Effector memory CD8-positive, alpha-beta T cell (primary cell): ENCODE measurements at regions not wholly inside any gene's neighbourhood (a gene's known extent, or its start where the extent isn't known, plus 50 kb on each side); places are given as distances from the start of the nearest gene placed in this dataset.
"Not testable (repeated sequence)": the region's sequence is repeated elsewhere in the genome, so short reads cannot be mapped to it uniquely, and the experiment has no call there.

Experiments
- ATAC-seq: fragments of 150-1000 bp; cut with Tn5 transposase; replicated peaks from 2 replicates; pipeline ENCODE4 v1.10.0; 2021; ENCODE audit warnings: mild to moderate bottlenecking, moderate library complexity
- DNase-seq, 3 experiments: peaks; one replicate each; pipeline ENCODE4 v3.0.0; 2021
- H3K27ac Mint-ChIP-seq, 2 donors: one replicate each; pipeline ENCODE4 v1.8.0; 2022; ENCODE audit warnings: mild to moderate bottlenecking in 2 of 2, mixed read lengths in 2 of 2, moderate library complexity in 2 of 2
- H3K27me3 Mint-ChIP-seq, 2 donors: one replicate each; pipeline ENCODE4 v1.8.0; 2022; ENCODE audit warnings: mixed read lengths in 2 of 2
- H3K36me3 Mint-ChIP-seq: one replicate; pipeline ENCODE4 v1.8.0; 2022; ENCODE audit warnings: mild to moderate bottlenecking, moderate library complexity, mixed read lengths; ENCODE audit not compliant: insufficient read depth
- H3K4me1 Mint-ChIP-seq, 2 donors: one replicate each; pipeline ENCODE4 v1.8.0; 2022; ENCODE audit warnings: low read depth in 2 of 2, mixed read lengths in 2 of 2
- H3K4me3 Mint-ChIP-seq, 2 donors: one replicate each; pipeline ENCODE4 v1.8.0; 2022; ENCODE audit warnings: mild to moderate bottlenecking in 2 of 2, mixed read lengths in 2 of 2, moderate library complexity in 2 of 2
- H3K9me3 Mint-ChIP-seq, 2 donors: one replicate each; pipeline ENCODE4 v1.8.0; 2022; ENCODE audit warnings: mixed read lengths in 2 of 2

GRCh38 chr3:159250961-159251360 lies 449.1 kb downstream of the MFSD1 start:
- no peak for ATAC-seq
- no peaks in the 10 kb centered on the region for H3K36me3 Mint-ChIP-seq
- H3K27me3 Mint-ChIP-seq: no peaks in the 10 kb centered on the region
- H3K27ac Mint-ChIP-seq: no peak overlapping the region
- DNase-seq: no peak
- H3K4me1 Mint-ChIP-seq: no peaks in the 10 kb centered on the region
- peaks cover 12 to 16% of the 10 kb centered on the region in 2 donors for H3K9me3 Mint-ChIP-seq
- H3K4me3 Mint-ChIP-seq: no peak overlapping the region

- ATAC-seq: no peak
- no peak overlapping the region for H3K4me3 Mint-ChIP-seq
- peaks cover 12 to 16% of the 10 kb centered on the region in 2 donors for H3K9me3 Mint-ChIP-seq
- H3K4me1 Mint-ChIP-seq: no peaks in the 10 kb centered on the region
- DNase-seq: no peak
- no peaks in the 10 kb centered on the region for H3K36me3 Mint-ChIP-seq
- H3K27me3 Mint-ChIP-seq: no peaks in the 10 kb centered on the region
- no peak overlapping the region for H3K27ac Mint-ChIP-seq
These were observed 450.4 kb downstream of the MFSD1 start for GRCh38 chr3:159252274-159252673.

GRCh38 chr3:159252772-159253384 lies 451.0 kb downstream of the MFSD1 start:
- H3K9me3 Mint-ChIP-seq: peaks cover 8 to 16% of the 10 kb centered on the region in 2 donors
- no peaks in the 10 kb centered on the region for H3K27me3 Mint-ChIP-seq
- no peaks in the 10 kb centered on the region for H3K36me3 Mint-ChIP-seq
- DNase-seq (no peak), ATAC-seq (no peak)
- H3K4me3 Mint-ChIP-seq: no peak overlapping the region
- no peaks in the 10 kb centered on the region for H3K4me1 Mint-ChIP-seq
- H3K27ac Mint-ChIP-seq: no peak overlapping the region

- Mint-ChIP-seq H3K4me1 (no peaks in the 10 kb centered on the region), H3K27ac (no peak overlapping the region), H3K4me3 (no peak overlapping the region), H3K36me3 (no peaks in the 10 kb centered on the region), H3K27me3 (peaks cover 0 to 5% of the 10 kb centered on the region in 2 donors), H3K9me3 (peaks cover 8 to 16% of the 10 kb centered on the region in 2 donors)
- no peak for DNase-seq
- ATAC-seq: no peak
These were observed 452.0 kb downstream of the MFSD1 start for GRCh38 chr3:159253860-159254259.

- Mint-ChIP-seq H3K4me3 (no peak overlapping the region), H3K27me3 (peaks cover 0 to 11% of the 10 kb centered on the region in 2 donors), H3K27ac (no peak overlapping the region), H3K9me3 (peaks cover 6% of the 10 kb centered on the region in 2 donors), H3K36me3 (no peaks in the 10 kb centered on the region), H3K4me1 (no peaks in the 10 kb centered on the region)
- DNase-seq: no peak
- ATAC-seq: no peak
These were observed 456.1 kb downstream of the MFSD1 start for GRCh38 chr3:159257954-159258353.

- no peak for DNase-seq
- Mint-ChIP-seq H3K9me3 (peaks cover 0 to 3% of the 10 kb centered on the region in 2 donors), H3K4me3 (no peak overlapping the region), H3K36me3 (no peaks in the 10 kb centered on the region), H3K4me1 (no peaks in the 10 kb centered on the region), H3K27me3 (peaks cover 0 to 11% of the 10 kb centered on the region in 2 donors), H3K27ac (no peak overlapping the region)
- ATAC-seq: no peak
These were observed 457.1 kb downstream of the MFSD1 start for GRCh38 chr3:159258934-159259333.

- H3K9me3 Mint-ChIP-seq: no peaks in the 10 kb centered on the region
- DNase-seq (peak in 1 of 3 experiments; percentile 7), ATAC-seq (no peak)
- H3K4me3 Mint-ChIP-seq: no peak overlapping the region
- H3K27me3 Mint-ChIP-seq: peaks cover 0 to 11% of the 10 kb centered on the region in 2 donors
- no peak overlapping the region for H3K27ac Mint-ChIP-seq
- no peaks in the 10 kb centered on the region for H3K4me1 Mint-ChIP-seq
- H3K36me3 Mint-ChIP-seq: no peaks in the 10 kb centered on the region
These were observed 458.3 kb downstream of the MFSD1 start for GRCh38 chr3:159260049-159260662.

GRCh38 chr3:159261333-159261732 lies 459.5 kb downstream of the MFSD1 start:
- ATAC-seq, DNase-seq, H3K9me3 Mint-ChIP-seq, H3K4me3 Mint-ChIP-seq, H3K27ac Mint-ChIP-seq, H3K36me3 Mint-ChIP-seq, H3K4me1 Mint-ChIP-seq: not testable (repeated sequence)
- H3K27me3 Mint-ChIP-seq: peaks cover 0 to 11% of the 10 kb centered on the region in 2 donors

- no peaks in the 10 kb centered on the region for H3K36me3 Mint-ChIP-seq
- DNase-seq (no peak), ATAC-seq (no peak)
- H3K27ac Mint-ChIP-seq: no peak overlapping the region
- H3K4me3 Mint-ChIP-seq: no peak overlapping the region
- H3K27me3 Mint-ChIP-seq: peaks cover 0 to 5% of the 10 kb centered on the region in 2 donors
- H3K4me1 Mint-ChIP-seq: no peaks in the 10 kb centered on the region
- no peaks in the 10 kb centered on the region for H3K9me3 Mint-ChIP-seq
These were observed 462.1 kb downstream of the MFSD1 start for GRCh38 chr3:159263750-159264553.

GRCh38 chr3:159265705-159266104 lies 463.9 kb downstream of the MFSD1 start:
- Mint-ChIP-seq H3K27ac (no peak overlapping the region), H3K36me3 (no peaks in the 10 kb centered on the region), H3K4me1 (no peaks in the 10 kb centered on the region), H3K27me3 (no peaks in the 10 kb centered on the region), H3K9me3 (no peaks in the 10 kb centered on the region), H3K4me3 (no peak overlapping the region)
- DNase-seq (no peak), ATAC-seq (no peak)

GRCh38 chr3:159266779-159267178 lies 464.9 kb downstream of the MFSD1 start:
- Mint-ChIP-seq H3K4me1 (no peaks in the 10 kb centered on the region), H3K27ac (no peak overlapping the region), H3K36me3 (no peaks in the 10 kb centered on the region), H3K4me3 (no peak overlapping the region), H3K9me3 (no peaks in the 10 kb centered on the region), H3K27me3 (no peaks in the 10 kb centered on the region)
- ATAC-seq: no peak
- no peak for DNase-seq

- no peaks in the 10 kb centered on the region for H3K36me3 Mint-ChIP-seq
These were observed 470.1 kb downstream of the MFSD1 start for GRCh38 chr3:159271799-159272512.

GRCh38 chr3:159273070-159273469 lies 471.2 kb downstream of the MFSD1 start:
- no peaks in the 10 kb centered on the region for H3K27me3 Mint-ChIP-seq
- no peak overlapping the region for H3K4me3 Mint-ChIP-seq
- H3K36me3 Mint-ChIP-seq: no peaks in the 10 kb centered on the region
- DNase-seq: no peak
- H3K9me3 Mint-ChIP-seq: peaks cover 0 to 2% of the 10 kb centered on the region in 2 donors
- no peaks in the 10 kb centered on the region for H3K4me1 Mint-ChIP-seq
- H3K27ac Mint-ChIP-seq: no peak overlapping the region
- ATAC-seq: no peak

More at GRCh38 chr3:159271799-159272512, 470.1 kb downstream of the MFSD1 start:
- Mint-ChIP-seq H3K4me1 (no peaks in the 10 kb centered on the region), H3K27ac (no peak overlapping the region), H3K9me3 (no peaks in the 10 kb centered on the region), H3K27me3 (no peaks in the 10 kb centered on the region), H3K4me3 (no peak overlapping the region)
- no peak for DNase-seq
- no peak for ATAC-seq
